GM15510 (cell line): ENCODE measurements at regions not wholly inside any gene's neighbourhood (a gene's known extent, or its start where the extent isn't known, plus 50 kb on each side); places are given as distances from the start of the nearest gene placed in this dataset.

Source experiments
- POLR2A ChIP-seq: IDR thresholded peaks from 3 replicates; pipeline ENCODE4 v1.6.1; 2011; ENCODE audit warnings: borderline replicate concordance; ENCODE audit not compliant: insufficient read length; ENCODE audit errors: extremely low read depth

GRCh38 chr6:137816133-137816579, 50.9 kb upstream of the TNFAIP3 start:
- TF ChIP-seq POLR2A: no peak

GRCh38 chr6:137816688-137817618, 50.1 kb upstream of the TNFAIP3 start:
- no peak for TF ChIP-seq POLR2A
